IMR-90 (cell line): ENCODE measurements at regions not wholly inside any gene's neighbourhood (a gene's known extent, or its start where the extent isn't known, plus 50 kb on each side); places are given as distances from the start of the nearest gene placed in this dataset.

Experiments used
- ATAC-seq: fragments of 200-7000 bp; cut with Tn5 transposase; 2 replicates; pipeline ENCODE4 v1.9.1; 2020; ENCODE audit warnings: low read depth, mild to moderate bottlenecking, moderate library complexity
- BruUV-seq: library from RNA; stranded (reverse); fragments of 400-500 nt; replicated peaks from 2 replicates; lab custom pipeline; 2021; lab: Mats Ljungman, UMichigan
- CTCF ChIA-PET: fragments of 300-600 bp; formaldehyde crosslinking; extraction: SDS; loops from one replicate; lab custom pipeline; 2021; ENCODE audit warnings: antibody characterized with exemption; lab: Yijun Ruan, JAX
- POLR2A ChIA-PET: fragments of 300-600 bp; sonication (Branson Sonifier 250); formaldehyde crosslinking; loops from one replicate; lab custom pipeline; 2022; ENCODE audit warnings: antibody characterized with exemption; ENCODE audit not compliant: unreplicated experiment; lab: Charles Lee
- DNase-seq: peaks from one replicate; pipeline ENCODE4 v3.0.0; 2013
- H2AFZ ChIP-seq: replicated peaks from 2 replicates; pipeline ENCODE3; 2013; ENCODE audit warnings: low read length, mild to moderate bottlenecking; ENCODE audit not compliant: poor library complexity
- H2AK5ac ChIP-seq: 2 replicates; pipeline ENCODE4 v1.6.1; 2013; ENCODE audit warnings: low read depth, low read length, inconsistent platforms
- H2AK9ac ChIP-seq: replicated peaks from 2 replicates; pipeline ENCODE3; 2013; ENCODE audit warnings: mild to moderate bottlenecking, low read depth, low read length, moderate library complexity; ENCODE audit not compliant: poor library complexity
- H2BK120ac ChIP-seq: 2 replicates; pipeline ENCODE4 v1.6.1; 2013; ENCODE audit warnings: low read depth, low read length, inconsistent platforms
- H2BK15ac ChIP-seq: 3 replicates; pipeline ENCODE4 v1.6.1; 2013; ENCODE audit warnings: low read depth, low read length, inconsistent platforms
- H2BK20ac ChIP-seq: 2 replicates; pipeline ENCODE4 v1.6.1; 2013; ENCODE audit warnings: low read depth, mild to moderate bottlenecking, inconsistent platforms, low read length, moderate library complexity
- H2BK5ac ChIP-seq: 2 replicates; pipeline ENCODE4 v1.6.1; 2013; ENCODE audit warnings: mild to moderate bottlenecking, low read depth, low read length, inconsistent platforms; ENCODE audit not compliant: poor library complexity, severe bottlenecking
- H3K14ac ChIP-seq: replicated peaks from 2 replicates; pipeline ENCODE4 v1.6.1; 2013; ENCODE audit warnings: low read depth, low read length, inconsistent platforms
- H3K18ac ChIP-seq: 2 replicates; pipeline ENCODE4 v1.6.1; 2013; ENCODE audit warnings: low read depth, low read length, control low read depth
- H3K23ac ChIP-seq: 2 replicates; pipeline ENCODE4 v1.6.1; 2013; ENCODE audit warnings: low read depth, low read length, inconsistent platforms
- H3K27ac ChIP-seq: 2 replicates; pipeline ENCODE4 v1.5.1; 2013; ENCODE audit warnings: mild to moderate bottlenecking, control low read depth, low read length; ENCODE audit not compliant: insufficient read depth
- H3K27me3 ChIP-seq: 2 replicates; pipeline ENCODE4 v1.6.1; 2013; ENCODE audit warnings: low read length; ENCODE audit not compliant: control insufficient read depth, insufficient read depth
- H3K36me3 ChIP-seq: 2 replicates; pipeline ENCODE4 v1.6.1; 2013; ENCODE audit warnings: low read length, mixed read lengths; ENCODE audit not compliant: control insufficient read depth, insufficient read depth
- H3K4ac ChIP-seq: 2 replicates; pipeline ENCODE4 v1.6.1; 2013; ENCODE audit warnings: low read depth, low read length, inconsistent platforms
- H3K4me1 ChIP-seq: 2 replicates; pipeline ENCODE4 v1.6.1; 2013; ENCODE audit warnings: low read length, mixed read lengths; ENCODE audit not compliant: control insufficient read depth, insufficient read depth
- H3K4me2 ChIP-seq: 2 replicates; pipeline ENCODE4 v1.6.1; 2013; ENCODE audit warnings: low read depth, mild to moderate bottlenecking, control low read depth, low read length, moderate library complexity
- H3K4me3 ChIP-seq: 2 replicates; pipeline ENCODE4 v1.5.1; 2013; ENCODE audit warnings: low read depth, mild to moderate bottlenecking, control low read depth, low read length, moderate library complexity; ENCODE audit not compliant: insufficient read depth
- H3K56ac ChIP-seq: 2 replicates; pipeline ENCODE4 v1.6.1; 2013; ENCODE audit warnings: low read length, inconsistent platforms; ENCODE audit not compliant: insufficient read depth; ENCODE audit errors: extremely low read depth
- H3K79me1 ChIP-seq, 2 experiments: 2 replicates each; pipeline ENCODE4 v1.6.1; 2013; ENCODE audit warnings: low read length in 2 of 2, inconsistent platforms in 1 of 2, low read depth in 1 of 2
- H3K9ac ChIP-seq: 2 replicates; pipeline ENCODE4 v1.6.1; 2013; ENCODE audit warnings: low read depth, low read length, control low read depth
- H3K9me1 ChIP-seq: 2 replicates; pipeline ENCODE4 v1.6.1; 2013; ENCODE audit warnings: low read length, inconsistent platforms; ENCODE audit not compliant: insufficient read depth
- H3K9me3 ChIP-seq: 2 replicates; pipeline ENCODE4 v1.6.1; 2013; ENCODE audit warnings: low read length; ENCODE audit not compliant: control insufficient read depth, insufficient read depth
- H4K20me1 ChIP-seq: 2 replicates; pipeline ENCODE4 v1.6.1; 2013; ENCODE audit warnings: low read length, inconsistent platforms; ENCODE audit not compliant: insufficient read depth
- H4K5ac ChIP-seq: 2 replicates; pipeline ENCODE4 v1.6.1; 2013; ENCODE audit warnings: mild to moderate bottlenecking, low read depth, low read length, control low read depth
- H4K8ac ChIP-seq, 2 experiments: 2 replicates each; pipeline ENCODE4 v1.6.1; 2013; ENCODE audit warnings: low read depth in 2 of 2, low read length in 2 of 2, control low read depth in 1 of 2, inconsistent platforms in 1 of 2
- H4K91ac ChIP-seq: 2 replicates; pipeline ENCODE4 v1.6.1; 2013; ENCODE audit warnings: low read depth, low read length, inconsistent platforms; ENCODE audit not compliant: insufficient read depth
- BHLHE40 ChIP-seq: fragments of 150-350 bp; IDR thresholded peaks from 2 replicates; pipeline ENCODE4 v1.6.1; 2016; ENCODE audit warnings: mild to moderate bottlenecking, low read depth, low read length
- CEBPB ChIP-seq: IDR thresholded peaks from 2 replicates; pipeline ENCODE4 v1.6.1; 2012; ENCODE audit warnings: low read depth, low read length, improper control_type of control experiment
- CHD1 ChIP-seq: IDR thresholded peaks from 2 replicates; pipeline ENCODE4 v1.6.1; 2012; ENCODE audit warnings: low read depth, low read length, improper control_type of control experiment
- ELK1 ChIP-seq: fragments of 150-350 bp; IDR thresholded peaks from 2 replicates; pipeline ENCODE4 v1.6.1; 2016; ENCODE audit warnings: low read depth, mild to moderate bottlenecking, low read length, moderate library complexity, borderline replicate concordance
- FOS ChIP-seq: fragments of 150-350 bp; IDR thresholded peaks from 2 replicates; pipeline ENCODE4 v1.6.1; 2016; ENCODE audit warnings: low read depth, low read length
- MAFK ChIP-seq: IDR thresholded peaks from 2 replicates; pipeline ENCODE4 v1.6.1; 2012; ENCODE audit warnings: low read depth, low read length, improper control_type of control experiment
- MAZ ChIP-seq: IDR thresholded peaks from 2 replicates; pipeline ENCODE4 v1.6.1; 2012; ENCODE audit warnings: low read depth, mild to moderate bottlenecking, low read length, improper control_type of control experiment, moderate library complexity, borderline replicate concordance
- MXI1 ChIP-seq: IDR thresholded peaks from 2 replicates; pipeline ENCODE4 v1.6.1; 2012; ENCODE audit warnings: low read depth, mild to moderate bottlenecking, low read length, moderate library complexity, borderline replicate concordance
- NFE2L2 ChIP-seq: fragments of 150-350 bp; IDR thresholded peaks from 2 replicates; pipeline ENCODE4 v1.6.1; 2016; ENCODE audit warnings: low read depth, mild to moderate bottlenecking, low read length
- POLR2A ChIP-seq: IDR thresholded peaks from 2 replicates; pipeline ENCODE4 v1.6.1; 2012; ENCODE audit warnings: mild to moderate bottlenecking, low read depth, low read length
- RAD21 ChIP-seq: IDR thresholded peaks from 2 replicates; pipeline ENCODE4 v1.6.1; 2012; ENCODE audit warnings: low read length, improper control_type of control experiment
- RCOR1 ChIP-seq: IDR thresholded peaks from 2 replicates; pipeline ENCODE4 v1.6.1; 2012; ENCODE audit warnings: mild to moderate bottlenecking, low read length, improper control_type of control experiment; ENCODE audit not compliant: insufficient replicate concordance
- RFX5 ChIP-seq: IDR thresholded peaks from 2 replicates; pipeline ENCODE4 v1.8.0; 2012; ENCODE audit warnings: low read depth, mild to moderate bottlenecking, low read length, moderate library complexity
- SMC3 ChIP-seq: fragments of 150-350 bp; IDR thresholded peaks from 2 replicates; pipeline ENCODE4 v1.6.1; 2016; ENCODE audit warnings: low read depth, mild to moderate bottlenecking, antibody characterized with exemption, low read length, moderate library complexity
- USF2 ChIP-seq: fragments of 150-350 bp; IDR thresholded peaks from 2 replicates; pipeline ENCODE4 v1.6.1; 2017; ENCODE audit warnings: mild to moderate bottlenecking, antibody characterized with exemption, low read length, low read depth
- dilution Hi-C: fragments of 300-500 bp; cut with HindIII; formaldehyde crosslinking; loops from one replicate; pipeline ENCODE4 v1.14.3; 2018; ENCODE audit warnings: low sequenced_read_pairs; ENCODE audit not compliant: unreplicated experiment
- in situ Hi-C: fragments of 300-500 bp; cut with MboI; formaldehyde crosslinking; loops from 3 replicates; pipeline ENCODE4 v1.14.3; 2019; ENCODE audit warnings: low sequenced_read_pairs, inconsistent platforms, mixed read lengths
- intact Hi-C: fragments of 100-400 bp; cut with micrococcal nuclease; formaldehyde crosslinking; loops from 2 replicates; pipeline ENCODE4 v1.10.0; 2022
- TF ChIP-seq, protein P1 (sequence below): conservative IDR thresholded peaks from 2 replicates; pipeline ENCODE4 v1.5.1; 2012; ENCODE audit warnings: mild to moderate bottlenecking, low read depth, low read length, improper control_type of control experiment

- Histone ChIP-seq H4K20me1 (no peaks in the 10 kb centered on the region), H4K5ac (no peak overlapping the region), H3K4ac (no peak overlapping the region), H2AFZ (no peak overlapping the region), H2BK120ac (no peak overlapping the region), H3K4me3 (no peak overlapping the region), H3K9me3 (peaks cover 2% of the 10 kb centered on the region; the same call in 1 of the 2 replicates), H3K9me1 (no peaks in the 10 kb centered on the region), H3K18ac (no peak overlapping the region), H4K91ac (no peak overlapping the region), H2AK5ac (no peak overlapping the region), H2BK5ac (no peak overlapping the region), H2BK20ac (no peak overlapping the region), H3K36me3 (no peaks in the 10 kb centered on the region), H3K14ac (no peak overlapping the region), H2AK9ac (no peak overlapping the region), H3K56ac (no peak overlapping the region), H3K4me1 (no peaks in the 10 kb centered on the region), H3K79me1 (no peaks in the 10 kb centered on the region), H3K23ac (no peak overlapping the region), H3K4me2 (no peak overlapping the region), H2BK15ac (no peak overlapping the region), H4K8ac (no peak overlapping the region), H3K9ac (no peak overlapping the region), H3K27ac (no peak overlapping the region), H3K27me3 (no peaks in the 10 kb centered on the region)
- intact Hi-C loops: no loop called here
- dilution Hi-C loops: no loop called here
- no TSS peak for BruUV-seq
- ChIA-PET CTCF (no interaction called here), POLR2A (no interaction called here)
- no peak for DNase-seq
- TF ChIP-seq MAZ (no peak), CEBPB (no peak), BHLHE40 (no peak), USF2 (no peak), NFE2L2 (no peak), RFX5 (no peak), RCOR1 (no peak), FOS (no peak), POLR2A (no peak), MXI1 (no peak), MAFK (no peak), SMC3 (no peak), ELK1 (no peak), CHD1 (no peak), RAD21 (no peak)
- TF ChIP-seq, protein P1, sequence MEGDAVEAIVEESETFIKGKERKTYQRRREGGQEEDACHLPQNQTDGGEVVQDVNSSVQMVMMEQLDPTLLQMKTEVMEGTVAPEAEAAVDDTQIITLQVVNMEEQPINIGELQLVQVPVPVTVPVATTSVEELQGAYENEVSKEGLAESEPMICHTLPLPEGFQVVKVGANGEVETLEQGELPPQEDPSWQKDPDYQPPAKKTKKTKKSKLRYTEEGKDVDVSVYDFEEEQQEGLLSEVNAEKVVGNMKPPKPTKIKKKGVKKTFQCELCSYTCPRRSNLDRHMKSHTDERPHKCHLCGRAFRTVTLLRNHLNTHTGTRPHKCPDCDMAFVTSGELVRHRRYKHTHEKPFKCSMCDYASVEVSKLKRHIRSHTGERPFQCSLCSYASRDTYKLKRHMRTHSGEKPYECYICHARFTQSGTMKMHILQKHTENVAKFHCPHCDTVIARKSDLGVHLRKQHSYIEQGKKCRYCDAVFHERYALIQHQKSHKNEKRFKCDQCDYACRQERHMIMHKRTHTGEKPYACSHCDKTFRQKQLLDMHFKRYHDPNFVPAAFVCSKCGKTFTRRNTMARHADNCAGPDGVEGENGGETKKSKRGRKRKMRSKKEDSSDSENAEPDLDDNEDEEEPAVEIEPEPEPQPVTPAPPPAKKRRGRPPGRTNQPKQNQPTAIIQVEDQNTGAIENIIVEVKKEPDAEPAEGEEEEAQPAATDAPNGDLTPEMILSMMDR: no peak
- no peak for ATAC-seq
- in situ Hi-C loops: no loop called here
Measured at GRCh38 chr6:67212584-67212983, 1422.5 kb upstream of the ADGRB3 start.
